ENCODE measurements at regions not wholly inside any gene's neighbourhood (a gene's known extent, or its start where the extent isn't known, plus 50 kb on each side); places are given as distances from the start of the nearest gene placed in this dataset.

DNA sequence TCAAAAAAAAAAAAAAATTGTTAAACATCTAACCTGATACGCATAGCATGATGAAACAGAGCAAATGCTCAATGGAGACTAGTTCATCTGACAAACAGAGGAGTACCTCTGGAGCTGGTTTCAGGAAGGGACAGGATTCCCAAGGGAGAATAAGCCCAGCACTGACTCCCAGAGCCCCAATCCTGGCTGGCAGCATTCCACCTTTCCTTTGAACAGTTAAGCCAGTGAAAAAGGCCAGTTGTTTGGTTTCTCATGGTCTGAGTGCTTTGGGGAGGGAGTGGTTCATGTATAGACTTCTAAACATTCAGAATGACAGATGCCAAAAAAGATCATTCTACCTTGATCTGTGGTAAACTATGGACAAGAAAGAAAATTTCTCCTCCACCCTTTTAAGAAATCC lies 277.9 kb upstream of the RARB start:
- Histone ChIP-seq H3K4me1 (ENCODE audit: control insufficient read depth, insufficient read depth, low read length) (no peaks in the 10 kb centered on the region), H3K27me3 (ENCODE audit: control insufficient read depth, insufficient read depth, low read length) (no peaks in the 10 kb centered on the region), H3K36me3 (ENCODE audit: control insufficient read depth, insufficient read depth, low read length) (no peaks in the 10 kb centered on the region), H3K9me3 (ENCODE audit: control insufficient read depth, insufficient read depth, low read depth, low read length) (no peaks in the 10 kb centered on the region), H3K4me3 (ENCODE audit: low read depth in 2 of 2, low read length in 2 of 2) (no peak overlapping the region), H3K27ac (ENCODE audit: low read length) (no peak overlapping the region)
- in situ Hi-C loops (cut with HindIII; ENCODE audit: low pct_unique_long_range_greater_than_20kb, low sequenced_read_pairs) (no loop called here), intact Hi-C loops (cut with micrococcal nuclease; ENCODE audit: unreplicated experiment) (no loop called here)
- POLR2A ChIA-PET, result no interaction called here
- DNase-seq (ENCODE audit: low read depth, low spot score), result no peak
- ATAC-seq, result no peak
- TF ChIP-seq SIN3A (IDR thresholded peaks at IDR 0.05; ENCODE audit: borderline replicate concordance, insufficient read depth, low read depth, low read length) (no peak), POLR2AphosphoS5 (IDR thresholded peaks at IDR 0.05; ENCODE audit: low read depth, low read length) (no peak), TCF7L2 (IDR thresholded peaks at IDR 0.05; ENCODE audit: low read depth, low read length) (no peak)
- TF ChIP-seq, protein P1, sequence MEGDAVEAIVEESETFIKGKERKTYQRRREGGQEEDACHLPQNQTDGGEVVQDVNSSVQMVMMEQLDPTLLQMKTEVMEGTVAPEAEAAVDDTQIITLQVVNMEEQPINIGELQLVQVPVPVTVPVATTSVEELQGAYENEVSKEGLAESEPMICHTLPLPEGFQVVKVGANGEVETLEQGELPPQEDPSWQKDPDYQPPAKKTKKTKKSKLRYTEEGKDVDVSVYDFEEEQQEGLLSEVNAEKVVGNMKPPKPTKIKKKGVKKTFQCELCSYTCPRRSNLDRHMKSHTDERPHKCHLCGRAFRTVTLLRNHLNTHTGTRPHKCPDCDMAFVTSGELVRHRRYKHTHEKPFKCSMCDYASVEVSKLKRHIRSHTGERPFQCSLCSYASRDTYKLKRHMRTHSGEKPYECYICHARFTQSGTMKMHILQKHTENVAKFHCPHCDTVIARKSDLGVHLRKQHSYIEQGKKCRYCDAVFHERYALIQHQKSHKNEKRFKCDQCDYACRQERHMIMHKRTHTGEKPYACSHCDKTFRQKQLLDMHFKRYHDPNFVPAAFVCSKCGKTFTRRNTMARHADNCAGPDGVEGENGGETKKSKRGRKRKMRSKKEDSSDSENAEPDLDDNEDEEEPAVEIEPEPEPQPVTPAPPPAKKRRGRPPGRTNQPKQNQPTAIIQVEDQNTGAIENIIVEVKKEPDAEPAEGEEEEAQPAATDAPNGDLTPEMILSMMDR (IDR thresholded peaks at IDR 0.05), result no peak
- TF ChIP-seq, protein P2, sequence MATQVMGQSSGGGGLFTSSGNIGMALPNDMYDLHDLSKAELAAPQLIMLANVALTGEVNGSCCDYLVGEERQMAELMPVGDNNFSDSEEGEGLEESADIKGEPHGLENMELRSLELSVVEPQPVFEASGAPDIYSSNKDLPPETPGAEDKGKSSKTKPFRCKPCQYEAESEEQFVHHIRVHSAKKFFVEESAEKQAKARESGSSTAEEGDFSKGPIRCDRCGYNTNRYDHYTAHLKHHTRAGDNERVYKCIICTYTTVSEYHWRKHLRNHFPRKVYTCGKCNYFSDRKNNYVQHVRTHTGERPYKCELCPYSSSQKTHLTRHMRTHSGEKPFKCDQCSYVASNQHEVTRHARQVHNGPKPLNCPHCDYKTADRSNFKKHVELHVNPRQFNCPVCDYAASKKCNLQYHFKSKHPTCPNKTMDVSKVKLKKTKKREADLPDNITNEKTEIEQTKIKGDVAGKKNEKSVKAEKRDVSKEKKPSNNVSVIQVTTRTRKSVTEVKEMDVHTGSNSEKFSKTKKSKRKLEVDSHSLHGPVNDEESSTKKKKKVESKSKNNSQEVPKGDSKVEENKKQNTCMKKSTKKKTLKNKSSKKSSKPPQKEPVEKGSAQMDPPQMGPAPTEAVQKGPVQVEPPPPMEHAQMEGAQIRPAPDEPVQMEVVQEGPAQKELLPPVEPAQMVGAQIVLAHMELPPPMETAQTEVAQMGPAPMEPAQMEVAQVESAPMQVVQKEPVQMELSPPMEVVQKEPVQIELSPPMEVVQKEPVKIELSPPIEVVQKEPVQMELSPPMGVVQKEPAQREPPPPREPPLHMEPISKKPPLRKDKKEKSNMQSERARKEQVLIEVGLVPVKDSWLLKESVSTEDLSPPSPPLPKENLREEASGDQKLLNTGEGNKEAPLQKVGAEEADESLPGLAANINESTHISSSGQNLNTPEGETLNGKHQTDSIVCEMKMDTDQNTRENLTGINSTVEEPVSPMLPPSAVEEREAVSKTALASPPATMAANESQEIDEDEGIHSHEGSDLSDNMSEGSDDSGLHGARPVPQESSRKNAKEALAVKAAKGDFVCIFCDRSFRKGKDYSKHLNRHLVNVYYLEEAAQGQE (IDR thresholded peaks at IDR 0.05; ENCODE audit: insufficient read depth in 1 of 2, low read depth in 2 of 2, low read length in 1 of 2), result no peak
- BruUV-seq (replicated peaks), result no TSS peak
- CTCF ChIA-PET, result no interaction called here

DNA sequence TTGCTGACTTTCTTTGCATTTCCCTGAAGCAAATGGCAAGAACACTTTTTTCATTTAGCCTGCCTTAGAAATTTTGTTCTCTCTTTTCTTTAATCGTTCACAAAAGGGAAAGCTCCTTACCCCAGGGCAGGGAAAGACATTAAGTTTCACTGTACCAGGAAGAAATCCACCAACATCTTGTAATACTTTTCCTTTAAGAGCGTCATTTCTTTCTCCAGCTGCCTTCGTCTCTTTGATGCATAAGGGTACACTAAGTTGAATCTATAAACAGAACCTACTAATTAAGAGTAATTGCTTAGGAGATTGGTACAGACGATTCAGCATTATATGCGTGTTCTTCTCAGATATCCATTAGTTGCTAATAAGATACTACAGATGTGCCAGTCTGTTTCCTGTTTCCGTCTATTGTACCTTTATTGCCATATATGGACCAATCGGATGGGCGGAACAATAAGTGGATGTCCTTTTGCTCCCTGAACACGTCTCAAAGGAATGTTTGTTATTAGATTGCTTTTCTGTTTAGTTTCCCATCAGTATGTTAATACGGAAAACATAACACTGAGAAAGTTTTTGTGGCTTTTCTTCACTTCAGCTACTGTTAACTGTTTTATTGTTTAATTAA lies 276.7 kb upstream of the RARB start:
- intact Hi-C loops (cut with micrococcal nuclease; ENCODE audit: unreplicated experiment), result no loop called here

More for the DNA sequence above, 276.7 kb upstream of the RARB start:
- CTCF ChIA-PET, result no interaction called here
- no peak overlapping the region for H3K4me3 ChIP-seq (ENCODE audit: low read depth in 2 of 2, low read length in 2 of 2)
- in situ Hi-C loops (cut with HindIII; ENCODE audit: low pct_unique_long_range_greater_than_20kb, low sequenced_read_pairs), result no loop called here
- DNase-seq (ENCODE audit: low read depth, low spot score) (no peak), ATAC-seq (no peak)
- no peaks in the 10 kb centered on the region for H3K9me3 ChIP-seq (ENCODE audit: control insufficient read depth, insufficient read depth, low read depth, low read length)
- no peaks in the 10 kb centered on the region for H3K36me3 ChIP-seq (ENCODE audit: control insufficient read depth, insufficient read depth, low read length)
- POLR2A ChIA-PET, result no interaction called here
- no peaks in the 10 kb centered on the region for H3K4me1 ChIP-seq (ENCODE audit: control insufficient read depth, insufficient read depth, low read length)
- no peak for TF ChIP-seq SIN3A (IDR thresholded peaks at IDR 0.05; ENCODE audit: borderline replicate concordance, insufficient read depth, low read depth, low read length)
- TF ChIP-seq TCF7L2 (IDR thresholded peaks at IDR 0.05; ENCODE audit: low read depth, low read length), result no peak
- TF ChIP-seq, protein P1 (IDR thresholded peaks at IDR 0.05), result no peak
- TF ChIP-seq, protein P2 (IDR thresholded peaks at IDR 0.05; ENCODE audit: insufficient read depth in 1 of 2, low read depth in 2 of 2, low read length in 1 of 2), result no peak
- TF ChIP-seq POLR2AphosphoS5 (IDR thresholded peaks at IDR 0.05; ENCODE audit: low read depth, low read length), result no peak
- no peaks in the 10 kb centered on the region for H3K27me3 ChIP-seq (ENCODE audit: control insufficient read depth, insufficient read depth, low read length)
- no TSS peak for BruUV-seq (replicated peaks)
- no peak overlapping the region for H3K27ac ChIP-seq (ENCODE audit: low read length)
